HEK293T (cell line): ENCODE measurements at regions not wholly inside any gene's neighbourhood (a gene's known extent, or its start where the extent isn't known, plus 50 kb on each side); places are given as distances from the start of the nearest gene placed in this dataset.

Experiments
- BHLHE40 ChIP-seq: fragments of 450-650 bp; IDR thresholded peaks from 2 replicates; pipeline ENCODE4 v1.6.1; 2016; ENCODE audit warnings: mild to moderate bottlenecking, moderate library complexity, borderline replicate concordance
- ELF4 ChIP-seq: fragments of 450-650 bp; IDR thresholded peaks from 2 replicates; pipeline ENCODE4 v1.6.1; 2017; ENCODE audit warnings: antibody characterized with exemption
- FOXA1 ChIP-seq: fragments of 450-650 bp; IDR thresholded peaks from 2 replicates; pipeline ENCODE4 v1.6.1; 2016; ENCODE audit warnings: mild to moderate bottlenecking
- FOXM1 ChIP-seq: fragments of 450-650 bp; IDR thresholded peaks from 2 replicates; pipeline ENCODE4 v1.6.1; 2017; ENCODE audit warnings: mild to moderate bottlenecking, borderline replicate concordance
- L3MBTL2 ChIP-seq: fragments of 450-650 bp; conservative IDR thresholded peaks from 2 replicates; pipeline ENCODE4 v1.6.1; 2016; ENCODE audit warnings: mild to moderate bottlenecking
- LEF1 ChIP-seq: fragments of 450-650 bp; IDR thresholded peaks from 2 replicates; pipeline ENCODE4 v1.6.1; 2017; ENCODE audit warnings: mild to moderate bottlenecking, borderline replicate concordance
- NFRKB ChIP-seq: fragments of 450-650 bp; IDR thresholded peaks from 2 replicates; pipeline ENCODE4 v1.6.1; 2016; ENCODE audit warnings: mild to moderate bottlenecking, moderate library complexity
- SP1 ChIP-seq: fragments of 450-650 bp; IDR thresholded peaks from 2 replicates; pipeline ENCODE4 v1.6.1; 2017
- SUZ12 ChIP-seq: fragments of 450-650 bp; IDR thresholded peaks from 2 replicates; pipeline ENCODE4 v1.6.1; 2016; ENCODE audit warnings: mild to moderate bottlenecking
- TARDBP ChIP-seq: fragments of 450-650 bp; IDR thresholded peaks from 2 replicates; pipeline ENCODE4 v1.6.1; 2016
- TF ChIP-seq, protein P1 (sequence below): fragments of 450-650 bp; IDR thresholded peaks from 2 replicates; pipeline ENCODE4 v1.6.1; 2016

DNA sequence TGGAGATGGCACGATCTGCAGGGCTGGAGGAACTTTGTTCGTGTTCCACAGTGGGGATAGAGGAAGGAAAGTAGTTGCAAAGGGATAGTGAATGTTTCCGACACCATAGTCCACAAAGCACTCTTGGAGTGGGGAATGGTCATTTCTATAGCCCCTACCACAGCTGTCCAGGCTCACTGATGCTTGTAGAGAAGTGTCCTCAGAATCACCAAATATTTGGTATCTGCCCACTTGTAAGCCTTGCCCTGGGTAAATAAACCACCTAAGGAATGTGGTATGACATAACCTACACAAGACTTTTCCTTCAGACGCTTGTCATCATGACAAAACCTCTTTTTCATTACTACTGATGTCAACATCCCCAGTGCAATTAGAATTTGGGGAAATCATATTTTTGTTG lies 686.5 kb upstream of the ARGLU1 start:
- no peak for TF ChIP-seq SP1
- TF ChIP-seq TARDBP = no peak
- no peak for TF ChIP-seq LEF1
- no peak for TF ChIP-seq BHLHE40
- no peak for TF ChIP-seq SUZ12
- TF ChIP-seq L3MBTL2 = no peak
- TF ChIP-seq FOXM1 = no peak
- TF ChIP-seq NFRKB = no peak
- TF ChIP-seq, protein P1, sequence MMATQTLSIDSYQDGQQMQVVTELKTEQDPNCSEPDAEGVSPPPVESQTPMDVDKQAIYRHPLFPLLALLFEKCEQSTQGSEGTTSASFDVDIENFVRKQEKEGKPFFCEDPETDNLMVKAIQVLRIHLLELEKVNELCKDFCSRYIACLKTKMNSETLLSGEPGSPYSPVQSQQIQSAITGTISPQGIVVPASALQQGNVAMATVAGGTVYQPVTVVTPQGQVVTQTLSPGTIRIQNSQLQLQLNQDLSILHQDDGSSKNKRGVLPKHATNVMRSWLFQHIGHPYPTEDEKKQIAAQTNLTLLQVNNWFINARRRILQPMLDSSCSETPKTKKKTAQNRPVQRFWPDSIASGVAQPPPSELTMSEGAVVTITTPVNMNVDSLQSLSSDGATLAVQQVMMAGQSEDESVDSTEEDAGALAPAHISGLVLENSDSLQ = no peak
- no peak for TF ChIP-seq FOXA1
- no peak for TF ChIP-seq ELF4
